ENCODE measurements at regions not wholly inside any gene's neighbourhood (a gene's known extent, or its start where the extent isn't known, plus 50 kb on each side); places are given as distances from the start of the nearest gene placed in this dataset.

- H3K4me1 ChIP-seq: no peaks in the 10 kb centered on the region
- 95 to 100% (median 97%) methylated on average over 1 of the region's 1 CpG for WGBS, 3 donors
- H3K9me3 ChIP-seq: no peaks in the 10 kb centered on the region
- no peak overlapping the region for H3K4me3 ChIP-seq
- H3K36me3 ChIP-seq (ENCODE audit: insufficient read depth in 1 of 2, low read depth in 1 of 2): no peaks in the 10 kb centered on the region
- no peak for ATAC-seq
- no peak overlapping the region for H3K27ac ChIP-seq
- intact Hi-C loops (cut with DNase I): no loop called here
- no peaks in the 10 kb centered on the region for H3K27me3 ChIP-seq (ENCODE audit: insufficient read depth in 3 of 3, low read length in 2 of 3)
- TF ChIP-seq CTCF (IDR thresholded peaks at IDR 0.05): no peak
- DNase-seq: no peak
Observed at GRCh38 chr3:147963711-147964110, 554.5 kb downstream of the ZIC1 start.

- ATAC-seq: no peak
- Histone ChIP-seq H3K27me3 (ENCODE audit: insufficient read depth in 3 of 3, low read length in 2 of 3) (no peaks in the 10 kb centered on the region), H3K9me3 (no peaks in the 10 kb centered on the region), H3K4me3 (no peak overlapping the region), H3K36me3 (ENCODE audit: insufficient read depth in 1 of 2, low read depth in 1 of 2) (no peaks in the 10 kb centered on the region), H3K27ac (no peak overlapping the region), H3K4me1 (no peaks in the 10 kb centered on the region)
- intact Hi-C loops (cut with DNase I): no loop called here
- no peak for DNase-seq
- WGBS, 3 donors: 68 to 96% (median 82%) methylated on average over 1 of the region's 1 CpG
- TF ChIP-seq CTCF (IDR thresholded peaks at IDR 0.05): no peak
Observed at GRCh38 chr3:147975165-147975564, 566.0 kb downstream of the ZIC1 start.

DNA sequence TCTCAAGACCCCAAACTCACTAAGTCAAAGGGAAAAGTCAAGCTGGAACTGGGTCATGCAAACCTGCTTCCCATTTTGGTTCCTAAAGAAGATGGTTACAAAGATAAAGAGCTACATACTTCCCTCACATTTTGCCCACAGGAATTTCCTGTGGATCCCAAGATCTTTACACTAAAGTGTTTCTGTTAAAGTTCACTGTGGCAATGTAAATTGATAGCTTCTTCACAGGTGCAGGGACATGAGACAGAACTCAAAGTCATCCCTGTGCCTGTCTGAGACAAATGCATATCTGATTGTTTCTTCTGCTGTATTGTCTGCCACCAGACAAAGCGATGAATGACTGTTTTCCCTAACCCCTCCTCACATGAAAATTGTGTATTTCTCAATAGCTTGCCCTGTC is 567.8 kb downstream of the ZIC1 start:
- 94 to 100% (median 95%) methylated on average over 1 of the region's 1 CpG for WGBS, 3 donors
- no peak overlapping the region for H3K4me3 ChIP-seq
- DNase-seq (no peak), ATAC-seq (no peak)
- intact Hi-C loops (cut with DNase I): no loop called here
- no peaks in the 10 kb centered on the region for H3K4me1 ChIP-seq
- H3K27ac ChIP-seq: no peak overlapping the region
- H3K27me3 ChIP-seq (ENCODE audit: insufficient read depth in 3 of 3, low read length in 2 of 3): no peaks in the 10 kb centered on the region
- H3K9me3 ChIP-seq: no peaks in the 10 kb centered on the region
- TF ChIP-seq CTCF (IDR thresholded peaks at IDR 0.05): no peak
- no peaks in the 10 kb centered on the region for H3K36me3 ChIP-seq (ENCODE audit: insufficient read depth in 1 of 2, low read depth in 1 of 2)

DNA sequence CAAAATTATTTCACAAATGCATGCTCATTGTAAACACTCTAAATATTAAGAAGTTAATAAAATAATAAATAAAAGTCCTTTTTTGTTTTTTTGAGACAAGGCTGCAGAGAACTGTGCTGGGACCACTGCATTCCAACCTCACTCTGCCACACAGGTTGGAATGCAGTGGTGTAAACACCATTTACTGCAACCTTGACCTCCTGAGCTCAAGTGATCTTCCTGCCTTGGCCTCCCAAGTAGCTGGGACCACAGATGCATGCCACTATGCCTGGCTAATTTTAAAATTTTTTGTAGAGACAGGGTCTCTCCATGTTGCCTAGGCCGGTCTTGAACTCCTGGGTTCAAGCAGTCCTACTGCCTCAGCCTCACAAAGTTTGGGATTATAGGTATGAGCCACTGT is 578.4 kb downstream of the ZIC1 start:
- ATAC-seq (no peak), DNase-seq (no peak)
- no peak for TF ChIP-seq CTCF (IDR thresholded peaks at IDR 0.05)
- intact Hi-C loops (cut with DNase I): no loop called here
- WGBS, 3 donors: 91 to 95% (median 93%) methylated on average over 1 of the region's 1 CpG
- Histone ChIP-seq H3K4me3 (no peak overlapping the region), H3K4me1 (no peaks in the 10 kb centered on the region), H3K9me3 (no peaks in the 10 kb centered on the region), H3K27ac (no peak overlapping the region), H3K36me3 (ENCODE audit: insufficient read depth in 1 of 2, low read depth in 1 of 2) (no peaks in the 10 kb centered on the region), H3K27me3 (ENCODE audit: insufficient read depth in 3 of 3, low read length in 2 of 3) (no peaks in the 10 kb centered on the region)

GRCh38 chr3:147989344-147989743 is 580.2 kb downstream of the ZIC1 start:
- Histone ChIP-seq H3K4me3 (no peak overlapping the region), H3K4me1 (no peaks in the 10 kb centered on the region), H3K27me3 (ENCODE audit: insufficient read depth in 3 of 3, low read length in 2 of 3) (no peaks in the 10 kb centered on the region), H3K9me3 (no peaks in the 10 kb centered on the region), H3K27ac (no peak overlapping the region), H3K36me3 (ENCODE audit: insufficient read depth in 1 of 2, low read depth in 1 of 2) (no peaks in the 10 kb centered on the region)
- 97 to 98% (median 98%) methylated on average over 27 of the region's 27 CpGs for WGBS, 3 donors
- ATAC-seq (no peak), DNase-seq (peak in 1 of 2 donors; percentile 41)
- intact Hi-C loops (cut with DNase I): no loop called here
- TF ChIP-seq CTCF (IDR thresholded peaks at IDR 0.05): no peak
